NAMALWA (cell line): ENCODE measurements at regions not wholly inside any gene's neighbourhood (a gene's known extent, or its start where the extent isn't known, plus 50 kb on each side); places are given as distances from the start of the nearest gene placed in this dataset.

ENCODE experiments used
- DNase-seq: peaks from one replicate; pipeline ENCODE4 v3.0.0-alpha.2; 2015; ENCODE audit warnings: low spot score

DNA sequence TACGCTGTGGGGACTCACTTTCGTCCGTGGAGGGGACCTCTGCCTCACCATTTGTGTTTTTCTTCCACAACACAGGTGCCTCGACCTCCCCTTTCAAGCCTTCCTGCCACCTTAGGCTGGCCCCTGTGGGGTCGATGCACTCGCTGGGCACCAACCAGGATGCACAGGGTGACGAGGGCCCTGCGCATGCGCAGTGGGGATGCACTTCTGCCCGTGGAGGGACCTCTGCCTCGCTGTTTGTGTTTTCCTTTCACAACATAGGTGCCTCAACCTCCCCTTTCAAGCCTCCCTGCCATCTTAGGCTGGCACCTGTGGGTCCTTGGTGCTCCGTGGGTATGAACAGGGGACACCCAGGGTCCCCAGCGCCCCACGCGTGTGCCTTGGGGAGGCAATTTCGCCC is 356.8 kb downstream of the ALG10 start:
- no peak for DNase-seq

DNA sequence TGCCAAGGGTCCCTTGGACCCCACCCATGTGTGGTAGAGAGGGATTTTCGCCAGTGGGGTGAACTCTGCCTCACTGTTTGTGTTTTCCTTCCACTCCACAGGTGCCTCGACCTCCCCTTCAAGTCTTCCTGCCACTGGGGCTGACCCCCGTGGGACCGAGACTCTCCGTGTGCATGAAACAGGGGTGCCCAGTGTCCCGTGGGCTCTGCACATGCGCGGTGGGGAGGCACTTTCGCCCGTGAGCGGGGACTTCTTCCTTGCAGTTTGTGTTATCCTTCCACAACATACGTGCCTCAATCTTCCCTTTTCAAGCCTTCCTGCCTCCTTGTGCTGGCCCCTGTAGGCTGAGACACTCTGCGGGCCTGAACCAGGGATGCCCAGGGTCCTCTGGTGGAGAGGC is 362.4 kb downstream of the ALG10 start:
- DNase-seq, result no peak

DNA sequence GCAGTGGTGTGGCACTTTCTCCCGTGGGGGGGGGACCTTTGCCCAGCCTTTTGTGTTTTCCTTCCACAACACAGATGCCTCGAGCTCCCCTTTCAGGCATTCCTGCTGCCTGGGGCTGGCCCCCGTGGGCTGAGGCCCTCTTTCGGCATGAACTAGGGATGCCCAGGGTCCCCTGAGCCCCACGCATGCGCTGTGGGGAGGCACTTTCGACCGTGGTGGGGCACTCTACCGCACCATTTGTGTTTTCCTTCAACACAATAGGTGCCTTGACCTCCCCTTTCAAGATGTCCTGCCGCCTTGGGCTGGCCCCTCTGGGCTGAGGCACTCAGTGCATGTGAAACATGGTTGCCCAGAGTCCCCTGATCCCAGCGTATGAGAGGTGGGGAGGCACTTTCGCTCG is 363.7 kb downstream of the ALG10 start:
- no peak for DNase-seq

DNA sequence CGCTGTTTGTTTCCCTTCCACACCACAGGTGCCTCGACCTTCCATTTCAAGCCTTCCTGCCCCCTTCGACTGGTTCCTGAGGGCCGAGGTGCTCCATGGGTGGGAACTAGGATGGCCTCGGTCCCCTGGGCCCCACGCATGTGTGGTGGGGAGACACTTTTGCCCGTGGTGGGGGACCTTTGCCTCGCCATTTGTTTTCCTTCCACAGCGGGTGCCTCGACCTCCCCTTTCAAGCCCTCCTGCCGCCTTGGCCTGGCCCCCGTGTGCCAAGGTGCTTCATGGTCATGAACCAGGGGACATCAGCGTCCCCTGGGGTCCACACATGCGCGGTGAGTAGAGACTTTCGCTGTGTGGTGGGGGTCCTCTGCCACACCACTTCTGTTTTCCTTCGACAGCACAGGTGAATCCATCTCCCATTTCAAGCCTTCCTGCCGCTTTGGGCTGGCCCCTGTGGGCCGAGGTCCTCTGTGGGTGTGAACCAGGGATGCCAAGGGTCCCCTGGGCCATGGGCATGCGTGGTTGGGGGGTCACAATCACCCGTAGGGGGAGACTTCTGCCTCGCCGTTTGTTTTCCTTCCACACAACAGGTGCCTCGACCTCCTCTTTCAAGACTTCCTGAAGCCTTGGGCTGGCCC is 364.4 kb downstream of the ALG10 start:
- DNase-seq, result no peak

DNA sequence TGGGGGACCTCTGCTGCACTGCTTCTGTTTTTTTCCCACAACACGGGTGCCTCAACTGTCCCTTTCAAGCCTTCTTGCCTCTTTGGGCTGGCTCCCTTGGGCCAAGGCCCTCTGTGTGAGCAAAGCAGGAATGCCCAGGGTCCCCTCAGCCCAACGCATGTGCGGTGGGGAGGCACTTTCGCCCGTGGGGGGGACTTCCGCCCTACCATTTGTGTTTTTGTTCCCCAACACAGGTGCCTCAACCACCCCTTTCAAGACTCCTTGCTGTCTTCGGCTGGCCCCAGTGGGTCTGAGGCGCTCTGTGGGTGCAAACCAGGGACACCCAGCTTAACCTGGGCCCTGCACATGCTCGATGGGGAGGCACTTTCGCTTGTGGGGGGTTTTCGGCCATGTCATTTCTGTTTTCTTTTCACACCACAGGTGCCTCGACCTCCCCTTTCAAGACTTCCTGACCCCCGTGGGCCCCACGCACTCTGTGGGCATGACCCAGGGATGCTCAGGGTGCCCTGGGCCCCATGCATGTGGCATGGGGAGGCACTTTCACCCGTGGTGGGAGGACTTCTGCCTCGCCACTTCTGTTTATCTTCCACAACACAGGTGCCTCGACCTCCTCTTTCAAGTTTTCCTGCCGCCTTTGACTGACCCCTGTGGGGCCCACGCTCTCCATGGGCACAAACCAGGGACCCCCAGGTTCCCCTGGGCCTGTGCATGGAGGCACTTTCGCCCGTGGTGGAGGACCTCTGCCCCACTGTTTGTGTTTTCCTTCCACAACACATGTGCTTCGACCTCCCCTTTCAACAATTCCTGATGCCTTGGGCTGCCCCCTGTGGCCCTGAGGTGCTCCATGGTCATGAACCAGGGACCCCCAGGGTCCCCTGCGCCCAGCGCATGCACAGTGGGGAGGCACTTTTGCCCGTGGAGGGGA is 365.7 kb downstream of the ALG10 start:
- no peak for DNase-seq

DNA sequence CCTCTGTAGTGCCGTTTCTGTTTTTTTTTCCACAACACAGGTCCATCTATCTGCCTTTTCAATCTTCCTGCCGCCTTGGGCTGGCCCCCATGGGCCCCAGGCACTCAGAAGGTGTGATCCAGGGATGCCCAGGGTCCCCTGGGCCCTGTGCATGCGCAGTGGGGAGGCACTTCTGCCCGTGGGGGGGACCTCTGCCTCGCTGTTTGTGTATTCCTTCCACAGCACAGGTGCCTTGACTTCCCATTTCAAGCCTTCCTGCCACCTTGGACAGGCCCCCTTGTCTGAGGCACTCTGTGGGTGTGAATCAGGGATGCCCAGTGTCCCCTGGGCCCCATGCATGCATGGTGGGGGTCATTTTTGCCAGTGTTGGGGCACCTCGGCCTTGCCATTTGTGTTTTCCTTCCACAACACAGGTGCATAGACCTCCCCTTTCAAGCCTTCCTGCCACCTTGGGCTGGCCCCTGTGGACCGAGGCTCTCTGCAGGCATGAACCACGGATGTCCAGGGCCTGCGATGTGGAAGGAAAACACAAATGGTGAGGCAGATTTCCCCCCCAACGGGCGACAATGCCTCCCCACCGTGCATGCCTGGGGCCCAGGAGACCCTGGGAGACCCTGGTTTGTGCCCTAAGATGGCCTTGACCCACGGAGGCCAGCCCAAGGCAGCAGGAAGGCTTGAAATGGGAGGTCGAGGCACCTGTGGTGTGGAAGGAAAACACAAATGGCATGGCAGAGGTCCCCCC is 366.5 kb downstream of the ALG10 start:
- DNase-seq, result no peak

DNA sequence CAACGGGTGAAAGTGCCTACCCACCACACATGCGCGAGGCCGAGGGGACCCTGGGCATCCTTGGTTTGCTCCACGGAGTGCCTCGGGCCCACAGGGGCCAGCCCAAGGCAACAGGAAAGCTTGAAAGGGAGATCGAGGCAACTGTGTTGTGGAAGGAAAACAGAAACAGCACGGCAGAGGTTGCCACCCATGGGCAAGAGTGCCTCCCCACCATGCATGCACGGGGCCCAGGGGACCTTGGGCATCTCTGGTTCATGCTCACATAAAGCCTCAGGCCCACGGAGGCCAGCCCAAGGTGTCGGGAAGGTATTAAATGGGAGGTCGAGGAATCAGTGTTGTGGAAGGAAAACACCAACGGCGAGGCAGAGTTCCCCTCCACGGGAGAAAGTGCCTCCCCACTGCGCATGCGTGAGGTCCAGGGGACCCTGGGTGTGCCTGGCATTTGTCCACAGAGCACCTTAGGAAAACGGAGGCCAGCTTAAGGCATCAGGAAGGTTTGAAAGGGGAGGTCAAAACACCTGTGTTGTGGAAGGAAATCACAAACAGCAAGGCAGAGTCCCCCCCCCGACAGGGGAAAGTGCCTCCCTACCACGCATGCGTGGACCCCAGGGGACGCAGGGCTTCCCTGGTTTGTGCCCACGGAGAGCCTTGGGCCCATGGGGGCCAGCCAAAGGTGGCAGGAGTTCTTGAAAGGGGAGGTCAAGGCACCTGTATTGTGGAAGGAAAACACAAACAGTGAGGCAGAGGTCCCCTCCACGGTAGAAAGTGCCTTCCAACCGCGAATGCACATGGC is 367.3 kb downstream of the ALG10 start:
- no peak for DNase-seq

DNA sequence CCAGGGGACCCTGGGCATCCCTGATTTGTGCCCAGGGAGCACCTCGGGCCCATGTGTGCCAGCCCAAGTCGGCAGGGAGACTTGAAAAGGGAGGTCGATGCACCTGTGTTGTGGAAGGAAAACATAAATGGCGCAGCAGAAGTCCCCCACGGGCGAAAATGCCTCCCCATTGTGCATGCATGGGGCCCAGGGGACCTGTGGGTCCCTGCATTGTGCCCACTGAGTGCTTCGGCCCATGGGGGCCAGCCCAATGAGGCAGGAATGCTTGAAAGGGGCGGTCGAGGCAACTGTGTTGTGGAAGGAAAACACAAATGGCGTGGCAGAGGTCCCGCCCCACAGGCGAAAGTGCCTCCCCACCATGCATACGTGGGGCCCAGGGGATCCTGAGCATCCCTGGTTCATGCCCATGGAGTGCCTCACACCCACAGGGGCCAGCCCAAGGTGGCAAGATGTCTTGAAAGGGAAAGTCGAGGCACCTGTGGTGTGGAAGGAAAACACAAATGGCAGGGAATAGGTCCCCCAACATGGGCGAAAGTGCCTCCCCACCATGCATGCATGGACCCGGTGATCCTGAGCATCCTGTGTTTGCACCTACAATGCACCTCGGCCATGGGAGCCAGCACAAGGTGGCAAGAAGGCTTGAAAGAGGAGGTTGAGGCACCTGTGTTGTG is 368.0 kb downstream of the ALG10 start:
- no peak for DNase-seq

DNA sequence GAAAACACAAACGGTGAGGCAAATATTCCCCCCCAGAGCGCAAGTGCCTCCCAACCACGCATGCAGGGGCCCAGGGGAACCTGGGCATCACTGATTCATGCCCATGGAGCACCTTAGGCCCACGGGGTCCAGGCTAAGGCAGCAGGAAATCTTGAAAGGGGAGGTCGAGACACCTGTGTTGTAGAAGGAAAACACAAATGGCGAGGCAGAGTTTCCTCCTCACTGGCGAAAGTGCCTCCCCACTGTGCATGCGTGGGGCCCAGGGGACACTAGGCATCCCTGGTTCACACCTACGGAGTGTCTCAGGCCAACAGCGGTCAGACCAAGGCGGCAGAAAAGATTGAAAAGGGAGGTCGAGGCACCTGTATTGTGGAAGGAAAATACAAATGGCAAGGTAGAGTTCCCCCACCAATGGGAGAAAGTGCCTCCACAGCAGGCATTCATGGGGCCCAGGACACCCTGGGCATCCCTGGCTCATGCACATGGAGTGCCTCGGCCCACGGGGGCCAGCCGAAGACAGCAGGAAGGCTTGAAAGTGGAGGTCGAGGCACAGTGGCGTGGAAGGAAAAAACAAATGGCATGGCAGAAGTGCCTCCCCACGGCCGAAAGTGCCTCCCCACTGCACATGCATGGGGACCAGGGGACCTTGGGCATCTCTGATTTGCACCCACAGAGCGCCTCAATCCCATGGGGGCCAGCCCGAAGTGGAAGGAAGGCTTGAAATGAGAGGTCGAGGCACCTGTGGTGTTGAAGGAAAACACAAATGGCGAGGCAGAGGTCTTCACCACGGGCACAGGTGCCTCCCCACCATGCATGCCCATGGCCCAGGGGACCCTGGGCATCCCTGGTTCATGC is 368.8 kb downstream of the ALG10 start:
- no peak for DNase-seq

DNA sequence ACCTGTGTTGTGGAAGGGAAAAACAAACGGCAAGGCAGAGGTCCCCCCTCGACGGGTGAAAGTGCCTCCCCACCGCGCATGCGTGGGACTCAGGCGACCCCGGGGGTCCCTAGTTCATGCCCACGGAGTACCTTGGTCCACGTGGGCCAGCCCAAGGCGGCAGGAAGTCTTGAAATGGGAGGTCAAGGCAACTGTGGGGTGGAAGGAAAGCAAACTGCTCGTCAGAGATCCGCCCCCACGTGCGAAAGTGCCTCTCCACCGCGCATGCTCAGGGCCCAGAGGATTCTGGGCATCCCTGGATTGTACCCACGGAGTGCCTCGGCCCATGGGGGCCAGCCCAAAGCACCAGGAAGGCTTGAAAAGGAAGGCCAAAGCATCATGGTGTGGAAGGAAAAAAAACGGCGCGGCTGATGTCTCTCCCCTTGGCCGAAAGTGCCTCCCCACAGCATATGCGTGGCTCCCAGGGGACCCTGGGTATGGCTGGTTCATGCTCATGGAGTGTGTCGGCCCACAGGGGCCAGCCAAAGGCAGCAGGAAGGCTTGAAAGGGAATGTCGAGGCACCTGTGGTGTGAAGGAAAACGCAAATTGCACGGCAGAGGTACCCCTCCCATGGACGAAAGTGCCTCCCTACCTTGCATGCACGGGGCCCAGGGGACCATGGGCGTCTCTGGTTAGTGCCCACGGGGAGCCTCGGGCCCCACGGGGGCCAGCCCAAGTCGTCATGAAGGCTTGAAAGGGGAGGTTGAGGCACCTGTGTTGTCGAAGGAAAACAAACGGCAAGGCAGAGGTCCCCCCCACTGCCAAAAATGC is 369.7 kb downstream of the ALG10 start:
- no peak for DNase-seq

DNA sequence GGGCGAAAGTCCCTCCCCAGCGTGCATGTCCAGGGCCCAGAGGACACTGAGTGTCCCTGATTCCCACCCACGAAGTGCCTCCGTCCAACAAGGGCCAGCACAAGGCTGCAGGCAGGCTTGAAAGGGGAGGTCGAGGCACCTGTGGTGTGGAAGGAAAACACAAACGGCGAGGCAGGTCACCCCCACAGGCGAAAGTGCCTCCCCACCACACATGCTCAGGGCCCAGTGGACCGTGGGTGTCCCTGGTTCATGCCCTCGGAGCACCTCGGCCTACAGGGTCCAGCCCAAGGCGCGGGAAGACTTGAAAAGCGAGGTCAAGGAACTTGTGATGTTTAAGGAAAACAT is 370.4 kb downstream of the ALG10 start:
- no peak for DNase-seq

DNA sequence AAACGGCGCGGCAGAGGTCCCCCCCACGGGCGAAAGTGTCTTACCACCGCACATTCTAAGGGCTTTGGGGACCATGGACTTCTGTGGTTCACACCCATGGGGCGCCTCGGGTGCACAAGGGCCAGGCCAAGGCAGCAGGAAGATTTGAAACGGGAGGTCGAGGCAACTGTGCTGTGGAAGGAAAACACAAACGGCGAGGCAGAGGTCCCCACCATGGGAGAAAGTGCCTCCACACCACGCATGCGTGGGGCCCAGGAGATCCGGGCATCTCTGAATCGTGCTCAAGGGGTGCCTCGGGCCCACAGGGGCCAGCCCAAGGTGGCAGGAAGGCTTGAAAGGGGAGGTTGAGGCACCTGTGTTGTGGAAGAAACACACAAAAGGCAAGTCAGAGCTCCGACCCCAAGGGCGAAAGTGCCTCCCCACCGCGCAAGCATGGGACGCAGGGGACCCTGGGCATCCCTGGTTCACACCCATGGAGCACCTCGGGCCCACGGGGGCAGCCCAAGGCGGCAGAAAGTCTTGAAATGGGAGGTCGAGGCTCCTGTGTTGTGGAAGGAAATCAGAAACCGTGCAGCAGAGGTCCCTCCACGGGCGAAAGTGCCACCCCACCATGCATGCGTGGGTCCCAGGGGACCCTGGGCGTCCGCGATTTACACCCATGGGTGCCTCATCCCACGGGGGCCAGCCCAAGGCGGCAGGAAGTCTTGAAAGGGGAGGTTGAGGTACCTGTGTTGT is 371.0 kb downstream of the ALG10 start:
- no peak for DNase-seq

DNA sequence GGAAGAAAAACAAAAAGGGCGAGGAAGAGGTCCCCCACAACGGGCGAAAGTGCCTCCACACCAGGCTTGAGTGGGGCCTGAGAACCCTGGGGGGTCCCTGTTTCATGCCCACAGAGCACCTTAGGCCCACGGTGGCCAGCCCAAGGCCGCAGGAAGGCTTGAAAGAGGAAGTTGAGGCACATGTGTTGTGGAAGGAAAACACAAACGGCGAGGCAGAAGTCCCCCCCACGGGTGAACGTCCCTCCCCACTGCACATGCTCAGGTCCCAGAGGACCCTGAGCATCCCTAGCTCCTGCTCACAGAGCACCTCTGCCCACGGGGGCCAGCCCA is 371.5 kb downstream of the ALG10 start:
- DNase-seq, result no peak

DNA sequence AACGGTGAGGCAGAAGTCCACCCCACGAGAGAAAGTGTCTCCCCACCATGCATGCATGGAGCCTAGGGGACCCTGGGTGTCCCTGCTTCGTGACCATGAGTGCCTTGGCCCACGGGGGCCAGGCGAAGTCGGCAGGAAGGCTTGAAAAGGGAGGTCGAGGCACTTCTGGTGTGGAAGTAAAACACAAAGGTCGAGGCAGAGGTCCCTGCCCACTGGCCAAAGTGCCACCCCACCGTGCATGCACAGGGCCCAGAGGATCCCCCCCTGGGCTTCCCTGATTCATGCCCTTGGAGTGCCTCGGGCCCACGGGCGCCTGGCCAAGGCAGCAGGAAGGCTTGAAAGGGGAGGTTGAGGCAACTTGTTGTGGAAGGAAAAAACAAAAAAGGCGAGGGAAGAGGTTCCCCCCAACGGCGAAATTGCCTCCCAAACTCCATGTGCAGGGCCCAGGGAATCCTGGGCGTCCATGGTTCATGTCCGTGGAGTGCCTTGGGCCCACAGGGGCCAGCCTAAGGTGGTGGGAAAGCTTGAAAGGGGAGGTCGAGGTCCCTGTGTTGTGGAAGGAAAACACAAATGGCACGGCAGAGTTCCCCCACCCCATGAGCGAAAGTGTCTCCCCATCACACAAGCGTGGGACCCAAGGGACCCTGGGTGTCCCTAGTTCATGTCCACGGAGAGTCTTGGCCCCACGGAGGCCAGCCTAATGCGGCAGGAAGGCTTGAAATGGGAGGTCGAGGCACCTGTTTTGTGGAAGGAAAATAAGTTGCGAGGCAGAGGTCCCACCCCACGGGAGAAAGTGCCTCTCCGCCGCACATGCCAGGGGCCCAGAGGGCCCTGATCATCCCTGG is 372.1 kb downstream of the ALG10 start:
- DNase-seq, result no peak

DNA sequence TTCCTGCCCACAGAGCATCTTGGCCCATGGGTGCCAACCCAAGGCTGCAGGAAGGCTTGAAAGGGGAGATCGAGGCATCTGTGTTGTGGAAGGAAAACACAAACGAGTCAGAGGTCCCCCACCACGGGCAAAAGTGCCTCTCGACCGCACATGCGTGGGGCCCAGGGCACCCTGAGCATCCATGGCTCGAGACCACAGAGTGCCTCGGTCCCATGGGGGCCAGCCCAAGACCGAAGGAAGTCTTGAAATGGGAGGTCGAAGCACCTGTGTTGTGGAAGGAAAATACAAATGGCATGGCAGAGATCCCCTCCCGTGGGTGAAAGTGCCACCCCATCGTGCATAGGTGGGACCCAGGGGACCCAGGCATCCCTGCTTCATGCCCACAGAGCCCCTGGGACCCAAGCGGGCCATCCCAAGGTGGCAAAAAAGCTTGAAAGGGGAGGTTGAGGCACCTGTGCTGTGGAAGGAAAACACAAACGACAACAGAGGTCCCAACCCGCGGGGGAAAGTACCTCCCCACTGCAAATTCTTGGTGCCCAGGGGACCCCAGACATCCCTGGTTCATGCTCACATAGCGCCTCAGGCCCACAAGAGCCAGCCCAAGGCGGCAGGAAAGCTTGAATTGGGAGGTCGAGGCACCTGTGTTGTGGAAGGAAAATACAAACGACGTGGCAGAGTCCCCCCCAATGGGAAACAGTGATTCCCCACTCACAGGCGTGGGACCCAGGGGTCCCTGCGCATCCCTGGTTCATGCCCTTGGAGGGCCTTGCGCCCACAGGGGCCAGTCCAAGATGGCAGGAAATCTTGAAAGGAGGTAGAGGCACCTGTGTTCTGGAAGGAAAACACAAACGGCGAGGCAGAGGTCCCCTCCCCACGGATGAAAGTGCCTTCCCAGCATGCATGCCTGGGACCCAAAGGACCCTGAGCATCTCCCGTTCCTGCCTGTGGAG is 373.0 kb downstream of the ALG10 start:
- no peak for DNase-seq

DNA sequence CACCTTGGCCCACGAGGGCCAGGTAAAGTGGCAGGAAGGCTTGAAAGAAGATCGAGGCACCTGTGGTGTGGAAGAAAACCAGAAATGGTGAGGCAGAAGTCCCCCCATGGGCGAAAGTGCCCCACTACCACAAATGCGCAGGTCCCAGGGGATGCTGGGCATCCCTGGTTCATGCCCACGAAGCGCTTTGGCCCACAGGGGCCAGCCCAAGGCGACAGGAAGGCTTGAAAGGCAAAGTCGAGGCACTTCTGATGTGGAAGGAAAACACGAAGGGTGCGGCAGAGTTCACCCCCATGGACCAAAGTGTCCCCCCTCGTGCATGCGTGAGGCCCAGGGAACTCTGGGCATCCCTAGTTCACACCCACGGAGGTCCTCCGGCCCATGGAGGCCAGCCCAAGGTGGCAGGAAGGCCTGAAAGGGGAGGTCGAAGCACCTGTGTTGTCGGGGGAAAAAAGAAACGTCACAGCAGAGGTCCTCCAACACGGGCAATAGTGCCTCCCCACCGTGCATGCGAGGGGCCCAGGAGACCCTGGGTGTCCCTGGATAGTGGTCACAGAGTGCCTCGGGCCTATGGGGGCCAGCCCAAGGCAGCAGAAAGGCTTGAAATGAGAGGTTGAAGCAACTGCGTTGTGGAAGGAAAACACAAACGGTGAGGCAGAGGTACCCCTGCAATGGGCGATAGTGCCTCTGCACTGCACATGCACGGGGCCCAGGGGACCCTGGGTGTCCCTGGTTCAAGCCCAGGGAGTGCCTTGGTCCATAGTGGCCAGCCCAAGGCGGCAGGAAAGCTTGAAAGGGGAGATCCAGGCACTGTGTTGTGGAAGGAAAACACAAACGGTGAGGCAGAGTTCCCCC is 373.9 kb downstream of the ALG10 start:
- DNase-seq, result no peak
